GM18909 (cell line): ENCODE measurements at regions not wholly inside any gene's neighbourhood (a gene's known extent, or its start where the extent isn't known, plus 50 kb on each side); places are given as distances from the start of the nearest gene placed in this dataset.

Experiments
- ATAC-seq: cut with Tn5 transposase; IDR thresholded peaks from one replicate; pipeline ENCODE4 v1.9.1; 2021; ENCODE audit warnings: mild to moderate bottlenecking; ENCODE audit not compliant: unreplicated experiment, poor library complexity

- no peak for ATAC-seq
Observed at GRCh38 chr9:107960916-107961315, 471.3 kb upstream of the KLF4 start.

DNA sequence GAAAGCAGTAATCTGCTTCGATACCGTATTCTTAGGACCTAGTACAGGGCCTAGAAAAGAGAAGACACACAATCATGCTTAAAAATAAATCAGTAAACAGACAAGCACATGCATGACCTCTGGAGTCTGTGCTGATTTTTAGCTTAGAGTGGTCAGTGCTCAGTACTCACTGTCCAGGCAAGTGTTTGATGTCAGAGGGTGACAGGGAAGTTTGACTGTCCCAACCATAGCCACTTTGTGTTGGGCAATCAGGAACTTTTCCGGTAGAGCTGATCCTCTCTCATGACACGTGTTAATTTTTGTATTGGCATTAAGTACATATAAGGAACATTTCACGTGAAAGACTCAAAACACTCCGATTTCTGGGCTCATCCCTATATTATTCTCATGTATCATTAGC is 464.7 kb upstream of the KLF4 start:
- no peak for ATAC-seq

DNA sequence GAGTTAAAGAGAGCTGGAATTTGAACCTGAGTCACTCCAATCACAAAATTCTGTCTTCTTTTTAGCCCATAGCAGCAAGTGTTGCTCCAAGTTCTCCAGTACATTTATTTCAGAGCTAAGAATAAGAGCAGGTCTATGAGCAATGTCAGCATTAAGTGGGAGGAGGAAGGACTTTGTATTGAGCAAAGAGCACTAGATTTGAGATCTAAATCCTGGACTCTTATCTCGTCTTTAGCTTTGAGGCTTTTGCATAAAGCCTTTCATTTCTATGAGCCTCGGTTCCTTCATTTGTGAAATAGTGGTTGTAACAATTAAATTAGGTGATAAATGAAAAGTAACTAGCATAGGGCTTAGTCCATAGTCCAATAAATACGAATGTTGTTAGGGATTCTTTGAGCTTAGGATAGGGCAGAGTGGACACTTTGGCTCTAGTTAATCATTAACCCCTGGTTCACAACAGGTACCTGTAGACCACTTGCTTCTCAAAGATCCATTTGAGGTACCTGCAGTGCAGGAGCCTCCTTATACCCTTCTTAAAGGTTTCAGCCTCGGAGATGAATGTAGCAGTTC is 464.1 kb upstream of the KLF4 start:
- no peak for ATAC-seq

DNA sequence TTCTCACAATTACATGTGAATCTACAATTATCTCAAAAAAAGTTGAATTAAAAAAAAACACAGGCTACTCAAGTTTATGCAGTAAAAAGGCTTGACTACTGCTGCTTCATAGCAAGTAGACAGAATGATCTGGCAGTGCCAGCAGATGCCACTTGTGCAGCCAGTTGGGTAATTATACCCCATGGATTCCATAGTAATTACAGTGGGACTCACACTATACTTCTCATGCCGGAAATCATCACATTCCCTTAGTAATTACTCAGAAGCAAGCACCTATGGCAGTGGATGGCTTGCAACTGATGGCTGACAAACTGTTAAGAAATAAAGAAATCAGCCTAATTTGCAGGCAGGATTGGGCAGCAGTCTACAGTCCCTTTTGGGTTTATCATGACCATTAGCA is 463.2 kb upstream of the KLF4 start:
- no peak for ATAC-seq

DNA sequence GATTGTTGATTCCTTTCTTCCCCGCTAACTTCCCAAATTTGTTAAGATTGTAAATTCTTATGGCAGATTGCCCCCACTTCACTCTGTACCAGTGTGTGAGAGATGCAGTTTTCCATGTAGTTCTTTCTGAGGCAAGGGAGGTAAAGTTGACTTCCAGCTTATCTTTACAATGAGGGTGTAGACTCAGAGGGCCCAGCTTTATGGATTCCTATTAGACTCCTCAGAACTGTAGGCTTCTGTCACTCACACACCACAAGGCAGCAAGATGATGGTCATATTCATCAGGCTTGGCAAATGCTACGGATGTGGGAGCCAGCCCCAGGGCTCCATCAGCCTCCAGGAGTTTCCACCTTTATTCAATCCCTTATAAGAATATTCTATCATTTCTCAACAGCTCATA is 461.9 kb upstream of the KLF4 start:
- ATAC-seq = no peak

- no peak for ATAC-seq
Observed at GRCh38 chr9:107949061-107949460, 459.5 kb upstream of the KLF4 start.

DNA sequence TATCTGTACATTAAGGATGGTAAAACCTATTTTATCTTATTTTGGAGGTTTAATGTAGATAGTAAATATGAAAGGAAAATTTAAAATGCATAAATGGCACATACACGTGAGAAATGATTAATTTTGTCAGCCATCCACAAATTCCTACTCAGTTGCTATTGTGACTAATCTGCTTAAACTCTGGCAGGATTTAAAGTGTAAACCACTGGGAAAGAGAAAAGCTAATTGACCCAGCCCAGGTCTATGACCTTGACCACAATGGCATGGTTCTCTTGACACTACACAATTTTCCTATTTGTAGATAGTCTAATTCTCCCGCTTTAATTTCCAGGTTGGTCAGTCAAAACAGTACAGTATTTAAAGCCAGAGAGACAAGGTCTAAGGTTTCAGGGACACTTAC is 459.0 kb upstream of the KLF4 start:
- no peak for ATAC-seq

- ATAC-seq = no peak
Observed at GRCh38 chr9:107948086-107948485, 458.5 kb upstream of the KLF4 start.

DNA sequence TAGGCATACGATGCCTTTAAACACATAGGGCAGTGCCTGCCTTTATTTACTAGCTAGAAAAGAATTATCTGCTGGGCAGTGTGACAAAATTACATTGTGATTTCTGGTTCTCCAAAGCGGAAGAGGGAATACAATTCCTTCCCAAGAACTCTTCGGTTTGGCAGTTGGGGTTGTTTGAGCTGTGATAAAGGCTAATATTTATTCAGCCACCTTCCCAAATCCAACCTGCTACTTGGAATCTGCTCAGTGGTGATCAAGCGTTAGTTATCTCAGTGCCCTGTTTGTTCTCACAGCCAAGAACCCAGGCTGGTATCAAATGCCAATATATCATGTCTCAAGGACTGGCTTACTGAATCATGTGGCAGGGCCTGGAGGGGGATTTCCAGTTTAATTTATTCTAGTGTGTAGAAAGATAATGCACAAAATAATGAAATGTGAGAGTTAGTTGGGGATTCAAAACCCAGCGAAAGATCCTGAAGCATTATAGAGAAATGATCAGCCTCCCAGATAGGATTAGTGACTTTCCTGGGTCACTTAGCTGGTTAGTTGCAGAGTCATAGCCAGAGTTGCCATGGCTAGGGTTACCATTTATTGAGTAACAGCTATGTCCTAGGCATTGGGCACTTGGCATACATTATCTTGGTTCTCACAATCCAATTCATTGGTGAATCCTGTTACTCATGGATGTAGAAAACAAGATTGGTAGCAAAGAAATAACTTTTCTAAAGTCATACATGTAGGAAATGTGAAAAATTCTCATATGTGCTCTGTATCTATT is 457.0 kb upstream of the KLF4 start:
- no peak for ATAC-seq

DNA sequence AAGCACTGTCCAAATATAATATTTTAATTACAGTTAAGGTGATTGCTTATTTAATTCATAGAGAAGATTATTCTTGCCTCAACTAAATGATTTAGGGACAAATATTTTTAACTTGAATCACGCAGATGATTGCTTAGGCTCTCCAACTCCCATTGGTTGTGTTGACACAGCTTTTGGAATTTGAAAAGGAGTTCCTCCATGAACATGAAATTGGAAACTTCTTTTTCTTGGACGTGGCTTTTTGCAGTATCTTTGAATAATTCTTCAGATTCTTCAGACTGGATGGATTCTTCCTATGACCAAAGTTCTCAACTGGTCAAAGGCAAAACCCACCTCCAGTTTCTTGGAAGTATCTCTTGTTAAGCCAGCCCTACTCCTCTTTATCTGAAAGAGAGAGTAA is 456.4 kb upstream of the KLF4 start:
- no peak for ATAC-seq

- ATAC-seq = no peak
Observed at GRCh38 chr9:107945493-107945892, 455.9 kb upstream of the KLF4 start.

DNA sequence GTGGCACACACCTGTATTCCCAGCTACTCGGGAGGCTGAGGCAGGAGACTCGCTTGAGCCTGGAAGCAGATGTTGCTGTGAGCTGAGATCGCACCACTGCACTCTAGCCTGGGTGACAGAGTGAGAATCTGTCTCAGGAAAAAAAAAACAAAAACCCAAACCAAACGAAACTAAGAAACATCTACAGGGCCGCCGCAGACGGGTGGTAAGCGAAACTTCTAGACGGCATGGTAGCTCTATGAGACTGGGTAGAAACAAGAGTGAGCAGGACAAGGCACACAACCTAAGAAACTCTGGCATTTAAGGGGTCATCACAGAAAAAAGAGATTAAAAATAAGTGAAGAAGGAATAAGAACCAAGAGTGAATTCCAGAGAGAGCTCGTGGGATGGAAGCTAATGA is 454.8 kb upstream of the KLF4 start:
- no peak for ATAC-seq

DNA sequence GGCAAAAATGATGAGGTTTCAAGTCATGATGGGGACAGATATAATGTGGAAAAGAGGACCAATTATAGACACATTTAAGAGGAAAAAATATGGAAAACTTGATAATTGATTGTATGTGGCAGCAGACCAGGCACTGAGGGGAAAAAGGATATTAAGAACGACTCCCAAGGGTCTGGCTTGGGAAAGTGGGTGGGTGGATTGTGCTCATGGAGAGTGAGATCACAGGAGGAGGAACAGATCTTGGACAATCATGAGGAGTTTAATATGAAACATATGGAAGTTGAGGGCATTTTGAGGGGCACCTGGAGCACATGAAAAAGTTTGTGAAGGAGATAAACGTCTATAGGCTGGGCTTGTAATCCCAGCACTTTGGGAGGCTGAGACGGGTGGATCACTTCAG is 454.3 kb upstream of the KLF4 start:
- no peak for ATAC-seq

GRCh38 chr9:107942856-107943255 is 453.3 kb upstream of the KLF4 start:
- ATAC-seq = no peak

GRCh38 chr9:107942291-107942690 is 452.7 kb upstream of the KLF4 start:
- no peak for ATAC-seq

- no peak for ATAC-seq
Observed at GRCh38 chr9:107940616-107941595, 451.3 kb upstream of the KLF4 start.

GRCh38 chr9:107938801-107939386 is 449.3 kb upstream of the KLF4 start:
- no peak for ATAC-seq

- ATAC-seq = no peak
Observed at GRCh38 chr9:107935931-107936330, 446.4 kb upstream of the KLF4 start.

GRCh38 chr9:107933516-107933915 is 443.9 kb upstream of the KLF4 start:
- ATAC-seq = no peak

GRCh38 chr9:107933097-107933496 is 443.5 kb upstream of the KLF4 start:
- ATAC-seq = no peak

DNA sequence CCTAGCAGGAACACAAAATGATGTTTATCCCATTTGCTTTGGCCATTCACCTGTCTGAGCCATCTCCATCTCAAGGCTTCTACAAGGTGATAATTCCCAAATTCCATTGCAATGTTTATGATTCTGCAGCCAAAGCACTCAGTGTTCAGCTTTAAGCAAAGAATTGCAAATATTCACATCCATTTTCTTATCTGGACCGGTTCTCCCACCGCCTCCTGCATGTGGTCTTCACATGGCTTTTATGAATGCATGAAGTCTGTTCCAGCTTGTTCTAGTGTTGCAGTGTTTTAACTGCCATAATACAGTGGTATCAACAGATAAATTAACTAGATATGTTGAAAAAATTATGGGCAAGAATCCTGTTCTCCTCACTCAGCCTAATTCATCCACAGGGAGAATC is 443.0 kb upstream of the KLF4 start:
- ATAC-seq = no peak
